Activated T-cell treated with anti-CD3 and anti-CD28 coated beads for 4 hours (primary cell): ENCODE measurements at regions not wholly inside any gene's neighbourhood (a gene's known extent, or its start where the extent isn't known, plus 50 kb on each side); places are given as distances from the start of the nearest gene placed in this dataset.
"Not testable (repeated sequence)": the region's sequence is repeated elsewhere in the genome, so short reads cannot be mapped to it uniquely, and the experiment has no call there.

Source experiments
- DNase-seq: peaks from one replicate; pipeline ENCODE4 v3.0.0-alpha.2; 2020

- not testable (repeated sequence) for DNase-seq
Observed at GRCh38 chr15:84153655-84154140, 81.9 kb upstream of the GOLGA6L4 start.

DNA sequence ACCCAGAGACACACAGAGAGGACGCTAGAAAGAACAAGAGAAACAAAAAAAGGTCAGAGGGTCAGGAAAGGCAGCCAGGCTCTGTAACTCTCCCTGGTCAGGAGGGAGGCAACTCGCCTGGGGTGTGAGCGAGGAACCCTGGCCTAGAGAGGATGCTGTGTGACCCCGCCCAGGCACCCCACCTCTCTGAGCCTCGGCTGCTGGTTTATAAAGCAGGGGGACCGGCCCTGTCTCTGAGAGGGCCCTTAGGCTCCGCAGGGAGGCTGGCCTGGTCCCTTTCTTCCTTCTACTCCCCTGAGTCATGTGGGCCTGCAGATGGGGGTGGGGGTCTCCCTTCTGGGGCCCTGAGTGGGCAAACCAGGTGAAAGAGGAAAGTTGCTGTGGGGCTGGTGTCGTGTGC lies 81.3 kb upstream of the GOLGA6L4 start:
- not testable (repeated sequence) for DNase-seq

DNA sequence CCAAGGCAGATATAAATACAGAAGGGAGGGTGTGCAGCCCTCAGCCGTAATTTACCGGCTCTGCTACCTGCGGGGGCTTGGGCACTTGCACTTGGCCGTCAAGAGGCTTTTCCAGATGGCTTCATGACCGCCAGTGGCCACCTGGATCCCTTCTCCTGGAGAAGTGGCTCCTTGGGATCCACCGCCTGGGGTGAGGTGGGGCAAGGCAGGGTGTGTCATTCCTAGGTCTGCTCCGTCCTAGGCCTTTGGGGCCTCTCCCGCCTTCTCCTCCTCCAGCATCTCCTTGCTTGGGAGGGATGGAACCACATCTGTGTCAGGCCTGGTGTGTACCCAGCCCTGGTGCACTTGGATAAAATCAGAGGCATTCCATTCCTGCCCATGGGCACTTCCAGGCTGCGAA lies 80.8 kb upstream of the GOLGA6L4 start:
- not testable (repeated sequence) for DNase-seq

DNA sequence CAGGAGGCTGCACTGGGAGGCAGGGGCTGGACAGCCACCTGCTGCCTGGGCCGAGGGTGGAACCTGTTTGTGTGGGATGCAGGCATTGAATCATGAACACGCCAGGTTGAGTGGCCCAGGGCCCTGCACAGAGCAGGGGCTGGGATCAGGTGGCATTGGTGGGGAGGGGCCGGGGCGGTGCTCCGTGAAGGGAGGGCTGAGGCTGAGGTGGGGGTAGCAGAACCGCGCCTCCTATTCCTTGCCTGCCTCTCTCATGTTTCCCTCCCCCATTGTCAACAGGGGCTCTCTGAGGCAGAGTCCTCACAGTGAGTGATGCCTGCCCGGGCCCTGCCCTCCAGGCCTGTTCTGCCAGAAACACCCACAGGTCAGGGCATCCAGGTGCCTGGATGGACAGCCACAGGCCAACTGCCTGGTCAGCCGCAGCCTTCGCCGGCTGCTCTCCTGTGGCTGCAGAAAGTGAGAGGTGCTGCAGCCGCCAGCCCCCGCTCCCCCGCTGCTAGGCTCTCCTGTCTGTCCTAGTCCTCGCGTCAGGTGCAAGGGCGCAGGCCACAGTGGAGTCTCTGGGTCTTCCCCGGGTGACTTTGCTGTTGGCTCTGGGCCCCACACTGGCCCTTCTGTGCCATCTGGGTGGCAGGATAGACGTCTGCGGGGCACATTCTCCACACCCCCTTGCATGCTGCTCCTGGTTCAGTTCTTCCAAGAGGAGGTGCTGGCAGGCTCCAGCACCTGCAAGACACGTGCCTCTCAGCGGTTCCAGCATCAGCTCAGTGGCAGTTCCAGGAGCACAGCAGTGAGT lies 79.6 kb upstream of the GOLGA6L4 start:
- not testable (repeated sequence) for DNase-seq

DNA sequence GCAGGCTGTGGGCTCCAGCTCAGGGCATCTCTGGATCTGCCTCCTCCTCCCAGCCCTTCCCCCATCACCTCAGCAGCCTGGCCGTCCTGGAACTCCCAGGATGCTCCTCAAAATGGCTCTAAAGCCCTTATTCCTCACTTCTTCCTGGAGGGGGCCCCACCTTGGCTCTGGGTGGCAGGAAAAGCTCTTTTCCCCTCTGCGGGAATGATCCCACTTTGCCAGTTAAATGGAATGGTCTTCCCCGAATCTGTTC lies 79.1 kb upstream of the GOLGA6L4 start:
- not testable (repeated sequence) for DNase-seq

GRCh38 chr15:84157056-84157632 lies 78.4 kb upstream of the GOLGA6L4 start:
- DNase-seq, result not testable (repeated sequence)

GRCh38 chr15:84157857-84158256 lies 77.7 kb upstream of the GOLGA6L4 start:
- not testable (repeated sequence) for DNase-seq

- not testable (repeated sequence) for DNase-seq
Observed at GRCh38 chr15:84159346-84160269, 76.0 kb upstream of the GOLGA6L4 start.

GRCh38 chr15:84164423-84165292 lies 70.9 kb upstream of the GOLGA6L4 start:
- not testable (repeated sequence) for DNase-seq

DNA sequence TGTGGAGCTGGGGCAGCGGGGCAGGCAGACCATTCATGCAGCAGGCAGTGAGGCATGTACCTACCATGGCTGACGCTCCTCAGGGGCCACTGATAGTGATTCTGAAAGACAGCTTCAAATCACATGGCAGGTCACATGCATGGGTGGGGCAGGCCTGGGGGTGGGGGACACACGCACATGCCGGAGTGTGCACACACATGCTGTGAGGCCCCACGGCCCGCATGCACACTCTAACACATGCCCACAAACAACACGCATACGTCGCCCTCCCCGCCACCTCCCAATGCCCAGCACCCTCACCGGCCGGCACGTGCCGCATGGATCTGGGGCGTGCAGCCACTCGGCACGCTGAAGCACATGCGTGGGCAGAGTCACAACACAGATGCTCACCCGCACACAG lies 65.5 kb upstream of the GOLGA6L4 start:
- not testable (repeated sequence) for DNase-seq

- not testable (repeated sequence) for DNase-seq
Observed at GRCh38 chr15:84173231-84173610, 62.4 kb upstream of the GOLGA6L4 start.
